ENCODE measurements at regions not wholly inside any gene's neighbourhood (a gene's known extent, or its start where the extent isn't known, plus 50 kb on each side); places are given as distances from the start of the nearest gene placed in this dataset.

DNA sequence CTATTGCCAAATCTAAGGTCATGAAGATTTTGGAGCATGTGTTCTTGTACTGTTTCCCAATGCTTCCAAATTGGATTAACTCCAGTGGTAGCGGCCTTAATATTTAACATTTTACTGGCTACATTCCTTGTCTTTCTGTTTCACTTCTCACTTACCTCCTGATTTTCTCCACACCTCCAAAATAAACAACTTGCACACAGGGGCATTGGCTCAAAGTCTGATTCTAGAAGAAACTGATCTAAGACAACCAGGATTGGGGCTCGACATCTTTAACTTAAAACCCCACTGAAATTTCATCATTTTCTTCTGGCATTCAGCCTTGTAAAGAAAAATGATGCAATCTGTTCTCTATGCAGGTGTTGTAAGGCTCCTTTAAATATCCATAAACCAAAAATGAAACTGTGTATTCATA is 557.9 kb upstream of the ID4 start:
- no peak for DNase-seq

DNA sequence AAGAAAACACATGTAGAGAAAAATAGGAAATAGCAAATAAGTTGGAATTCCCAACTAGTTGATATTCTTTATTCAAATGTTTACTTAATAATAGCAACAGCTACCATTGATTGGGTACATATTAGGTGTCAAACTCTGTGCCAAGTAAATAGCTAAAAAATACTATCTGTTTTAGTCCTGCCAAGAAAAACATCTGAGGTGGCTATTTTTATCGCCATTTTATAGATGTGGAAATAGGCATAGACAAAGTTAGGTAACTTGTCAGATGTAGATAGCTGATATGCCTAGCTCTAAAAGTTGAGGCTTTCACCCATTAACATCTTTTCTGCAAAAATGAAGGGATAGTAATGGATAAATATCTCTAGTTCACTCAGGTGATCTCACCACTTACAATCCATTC is 549.2 kb upstream of the ID4 start:
- no peak for DNase-seq

DNA sequence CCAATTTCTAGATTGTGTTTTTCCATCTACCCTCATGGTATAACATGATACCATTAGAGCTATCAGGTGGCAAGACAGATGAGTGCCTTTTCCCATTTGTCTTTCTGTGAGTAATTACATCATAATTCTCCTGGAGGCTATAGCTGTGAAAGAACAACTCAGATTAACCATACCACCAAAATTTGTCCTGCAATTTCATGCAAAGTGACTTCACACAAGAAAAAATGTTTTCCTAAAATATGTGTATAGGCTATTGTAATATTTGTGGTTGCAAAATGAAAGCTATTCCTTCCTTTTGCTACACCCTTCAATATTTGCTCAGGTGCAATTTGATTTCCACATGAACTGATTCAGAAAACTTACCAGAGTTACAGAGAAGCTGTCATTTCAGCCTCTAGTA is 547.7 kb upstream of the ID4 start:
- peak in 2 of 3 experiments; percentile 7 to 70 for DNase-seq

DNA sequence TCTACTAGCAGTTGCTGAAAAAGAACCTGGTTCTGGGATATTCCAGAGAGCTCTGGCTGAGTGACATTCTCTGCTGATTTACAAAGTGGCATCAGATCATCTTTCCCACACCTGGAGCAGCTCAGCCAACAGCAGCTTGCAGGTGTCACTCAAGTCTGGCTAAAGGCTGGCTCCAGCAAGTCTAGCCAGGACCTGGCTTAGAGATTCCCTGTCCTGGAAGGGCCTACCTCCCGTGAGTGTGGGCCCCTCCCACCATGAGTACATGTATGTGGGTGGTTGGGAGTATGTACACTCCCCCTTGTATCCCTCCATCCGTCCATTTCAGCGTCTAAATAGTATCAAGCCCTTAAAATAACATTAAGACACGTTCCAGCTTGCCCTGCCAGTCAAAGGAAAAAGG is 539.3 kb upstream of the ID4 start:
- DNase-seq: peak; percentile 80 to 96 (median 95)

DNA sequence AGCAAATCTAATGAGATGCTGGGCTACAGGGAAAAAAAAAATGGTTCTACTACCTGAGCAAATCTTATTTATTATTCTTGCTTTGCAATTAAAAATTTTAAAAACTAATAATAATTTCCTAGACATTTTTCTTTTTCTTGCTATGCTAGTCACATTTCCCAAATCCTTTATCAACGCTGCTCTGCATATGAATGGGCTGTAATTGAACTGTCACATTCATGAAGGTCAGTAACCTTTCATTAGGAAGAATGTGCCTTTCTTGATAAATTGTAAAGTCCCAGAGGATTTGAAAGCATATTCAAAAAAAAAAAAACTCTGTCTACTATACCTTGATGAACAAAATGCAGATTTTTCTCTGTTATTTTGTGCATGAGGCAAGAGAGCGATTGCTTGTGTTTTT is 538.7 kb upstream of the ID4 start:
- no peak for DNase-seq

DNA sequence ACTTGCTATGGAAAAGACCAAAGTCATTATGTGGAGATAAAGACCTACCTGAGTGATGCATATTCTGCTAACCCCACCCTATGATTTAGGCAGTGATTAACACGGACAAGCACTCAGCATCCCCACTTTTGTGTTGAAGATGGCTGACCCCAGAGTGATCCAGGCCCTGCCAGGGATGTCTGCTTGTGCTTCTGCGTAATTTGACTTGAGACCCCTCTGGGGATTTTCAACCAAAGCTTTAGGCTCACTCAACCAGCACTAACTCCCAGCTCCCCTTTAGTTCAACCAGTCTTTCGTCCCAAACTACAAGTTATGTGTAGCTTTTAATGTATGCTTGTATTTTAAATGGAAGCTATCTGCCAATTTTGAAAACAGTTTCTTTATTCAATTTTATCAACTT is 538.0 kb upstream of the ID4 start:
- peak in 1 of 3 experiments; percentile 25 for DNase-seq

DNA sequence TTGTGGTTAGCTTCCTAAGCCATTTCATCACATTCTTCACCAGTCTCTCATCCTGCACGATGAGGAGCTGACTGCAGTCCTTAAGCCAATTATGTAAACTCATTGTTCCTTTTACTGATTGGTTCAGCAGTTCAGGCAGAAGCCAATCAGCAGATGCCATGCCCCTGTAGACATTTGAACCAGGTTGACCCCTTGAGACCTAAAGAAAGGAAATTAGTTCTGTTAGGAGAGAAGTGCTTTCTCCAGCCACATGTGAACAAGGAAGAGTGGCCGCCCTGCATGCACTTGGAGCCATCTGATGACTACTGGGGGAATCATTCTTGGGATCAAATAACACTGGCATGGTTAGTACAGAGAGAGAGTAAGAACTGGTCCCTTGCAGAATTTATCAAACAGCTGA is 535.2 kb upstream of the ID4 start:
- DNase-seq: peak in 2 of 3 experiments; percentile 10 to 85

DNA sequence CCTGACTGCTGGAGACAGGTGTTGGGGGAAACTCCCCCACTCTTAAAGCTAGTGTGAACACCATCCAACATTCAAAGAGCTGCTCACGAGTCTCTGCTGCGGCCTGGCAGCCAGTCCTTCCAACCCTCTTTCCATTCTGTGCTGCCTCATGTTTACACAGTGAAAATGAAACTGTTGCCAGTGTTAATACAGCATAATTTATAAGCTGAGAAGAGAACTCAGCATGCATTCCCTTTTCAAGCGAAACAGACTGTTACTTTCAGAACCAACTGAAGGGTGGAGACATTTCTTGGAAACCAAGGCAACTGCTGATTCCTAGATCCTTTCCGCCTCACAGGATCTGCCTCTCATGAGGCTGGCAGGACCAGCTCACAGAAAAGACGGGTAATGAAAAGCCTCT is 533.8 kb upstream of the ID4 start:
- peak; percentile 57 to 86 (median 84) for DNase-seq

DNA sequence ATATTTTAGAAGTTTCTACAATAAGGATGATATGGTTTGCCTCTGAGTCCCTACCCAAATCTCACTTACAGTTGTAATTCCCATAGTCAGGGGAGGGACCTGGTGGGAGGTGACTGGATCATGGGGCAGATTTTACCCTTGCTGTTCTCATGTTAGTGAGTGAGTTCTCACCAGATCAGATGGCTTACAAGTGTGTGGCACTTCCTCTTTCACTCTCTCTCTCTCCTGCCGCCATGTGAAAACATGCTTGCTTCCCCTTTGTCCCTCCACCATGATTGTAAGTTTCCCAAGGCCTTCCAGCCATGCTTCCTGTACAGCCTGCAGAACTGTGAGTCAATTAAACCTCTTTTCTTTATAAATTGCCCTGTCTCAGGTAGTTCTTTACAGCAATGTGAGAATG is 527.5 kb upstream of the ID4 start:
- no peak for DNase-seq

DNA sequence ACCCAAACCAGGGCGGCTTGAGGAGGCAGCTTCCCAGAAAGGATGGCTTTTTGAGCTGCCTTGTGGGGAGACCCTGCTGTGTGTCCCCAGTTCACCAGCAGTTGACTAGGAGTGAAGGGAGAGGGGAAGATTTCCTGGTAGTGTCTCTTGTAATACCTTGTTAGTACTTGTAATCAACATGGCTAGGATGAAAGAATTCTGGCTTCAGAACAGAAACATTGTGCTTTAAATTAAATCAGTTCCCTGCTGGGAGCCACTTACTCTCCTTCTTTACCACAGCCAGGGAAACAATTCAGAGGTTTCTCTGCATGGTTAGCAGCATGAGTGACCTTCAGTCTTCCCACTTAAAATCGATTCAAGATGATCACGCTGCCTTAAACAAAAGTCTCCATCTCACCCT is 525.4 kb upstream of the ID4 start:
- peak in 2 of 3 experiments; percentile 54 to 87 for DNase-seq

DNA sequence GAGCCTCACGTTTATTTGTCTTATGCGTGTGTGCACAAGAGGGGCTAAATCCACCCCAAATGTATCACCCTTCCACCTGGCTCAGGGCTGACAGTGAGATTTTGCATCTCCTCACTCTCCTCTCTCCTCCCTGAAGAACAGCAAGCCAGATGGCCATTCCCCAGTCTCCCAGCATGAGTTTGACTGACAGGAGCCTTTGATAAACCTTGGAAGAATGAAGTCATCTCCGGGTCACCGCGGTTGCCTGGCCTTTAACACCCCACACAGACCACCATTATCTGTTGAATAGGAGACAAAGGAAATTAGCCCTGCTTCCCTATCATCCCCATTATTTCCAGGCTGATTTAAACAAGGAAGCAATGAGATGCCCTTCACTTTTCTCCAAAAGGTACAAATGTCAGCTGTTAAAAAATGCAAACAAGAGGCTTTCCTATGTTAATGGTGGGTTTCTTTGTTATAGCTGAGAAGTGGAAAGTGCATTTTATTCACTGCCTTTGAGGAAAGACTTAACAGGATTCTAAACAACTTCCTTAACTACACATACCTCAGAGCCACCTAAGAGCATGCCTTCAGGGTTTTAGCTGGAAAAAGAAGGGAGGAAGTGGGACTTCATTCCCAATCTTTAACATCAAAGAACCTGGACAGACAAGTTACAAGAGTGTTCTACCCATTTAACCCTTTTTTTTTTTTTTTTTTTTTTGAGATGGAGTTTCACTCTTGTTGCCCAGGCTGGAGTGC is 524.8 kb upstream of the ID4 start:
- peak in 1 of 3 experiments; percentile 54 for DNase-seq

DNA sequence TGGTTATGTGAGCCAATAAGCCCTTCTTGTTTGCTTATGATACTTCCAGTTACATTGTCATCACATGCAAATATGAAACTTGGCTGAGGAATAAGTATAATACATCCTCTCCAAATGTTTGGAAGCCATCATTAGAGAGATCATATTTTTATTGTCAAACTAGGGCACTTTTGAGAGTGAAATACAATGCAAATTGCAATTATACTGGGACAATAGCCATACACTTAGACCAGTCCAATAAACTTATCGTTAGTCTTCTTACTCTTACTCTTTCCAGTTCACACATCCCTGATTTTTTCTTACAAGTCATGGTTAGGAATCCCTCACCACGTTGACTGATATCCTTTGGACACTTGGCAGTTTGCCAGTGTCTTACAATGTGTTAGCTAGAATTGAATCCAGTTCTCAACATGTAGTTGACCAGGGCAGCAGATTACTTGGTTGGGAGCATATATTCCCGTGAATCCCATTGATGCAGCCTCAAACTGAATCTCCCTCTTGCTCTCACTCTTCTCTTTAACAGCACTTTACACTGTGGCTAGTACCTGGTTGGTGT is 519.7 kb upstream of the ID4 start:
- DNase-seq: peak in 1 of 3 experiments; percentile 23

DNA sequence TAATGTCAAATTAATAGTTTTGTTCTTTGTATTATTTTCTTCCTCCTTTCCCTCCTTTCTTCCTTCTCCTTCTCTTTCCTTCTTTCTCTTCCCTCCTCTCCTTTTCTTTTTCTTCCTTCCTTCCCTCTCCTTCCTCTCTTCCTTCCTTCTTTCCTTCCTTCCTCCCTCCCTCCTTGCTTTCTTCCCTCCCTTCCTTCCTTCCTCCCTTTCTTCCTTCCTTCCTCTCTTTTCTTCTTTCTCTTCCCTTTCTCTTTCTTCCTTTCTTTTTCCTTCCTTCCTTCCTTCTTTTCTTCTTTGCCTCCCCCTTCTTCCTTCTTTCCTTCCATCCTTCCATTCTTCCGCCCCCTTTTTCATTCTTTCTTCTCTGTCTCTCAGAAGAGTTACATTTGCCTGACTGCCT is 518.2 kb upstream of the ID4 start:
- no peak for DNase-seq

DNA sequence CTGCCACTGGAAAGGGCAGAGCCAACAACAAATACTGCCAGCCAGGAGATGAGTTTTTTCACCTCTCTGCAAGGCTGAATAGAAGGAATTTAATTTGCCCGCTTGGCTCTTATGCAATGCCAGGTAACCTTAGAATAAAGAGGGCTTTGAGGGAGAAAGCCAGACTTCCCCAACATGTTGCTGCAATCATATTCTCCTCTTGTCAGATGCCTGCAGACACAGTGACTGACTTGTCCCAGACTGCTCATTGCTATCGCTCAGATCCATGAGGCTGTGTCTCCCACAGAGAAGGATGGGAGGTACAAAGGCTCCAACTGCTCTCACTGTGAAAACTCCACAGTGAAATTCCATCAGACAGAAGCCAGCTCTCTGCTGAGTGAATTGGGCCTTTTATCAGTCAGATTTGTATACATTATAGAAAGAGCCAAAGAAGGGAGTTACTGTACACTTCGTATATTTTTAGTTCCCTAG is 517.0 kb upstream of the ID4 start:
- DNase-seq: no peak

DNA sequence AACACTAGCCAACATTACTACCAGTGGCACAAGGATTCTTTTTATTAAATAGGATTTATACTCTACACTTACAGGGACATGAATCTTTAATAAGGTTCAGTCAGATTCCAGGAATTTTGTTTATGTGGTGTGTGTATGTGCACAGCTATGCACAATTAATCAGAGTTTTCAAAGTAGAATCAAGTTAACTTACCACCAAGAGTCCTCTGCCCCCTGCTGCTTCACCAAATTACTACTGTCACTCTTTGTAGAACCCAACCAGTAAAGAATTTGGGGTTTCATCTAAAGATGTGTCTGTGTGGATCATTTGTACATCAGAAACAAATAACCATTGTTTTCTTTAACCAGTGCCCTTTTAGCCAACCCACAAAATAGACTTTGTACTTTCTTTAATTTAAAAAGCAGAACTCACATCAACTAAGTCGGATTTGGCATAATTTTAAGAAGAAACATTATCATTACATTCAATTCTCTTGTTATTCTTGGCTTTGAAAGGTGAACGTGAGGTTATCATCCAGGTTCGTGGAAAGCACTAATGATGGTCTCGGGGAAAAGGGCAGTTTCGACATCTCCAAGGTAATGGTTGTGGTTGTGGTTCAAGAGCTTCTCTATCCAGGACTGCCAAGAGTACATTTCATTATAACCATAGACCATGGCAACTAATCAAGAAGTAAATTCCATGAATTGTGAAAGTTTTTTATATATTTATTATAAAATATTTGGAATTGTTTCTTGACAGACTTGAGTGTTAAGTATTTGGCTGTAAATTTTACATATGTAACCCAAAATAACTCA is 514.3 kb upstream of the ID4 start:
- no peak for DNase-seq

DNA sequence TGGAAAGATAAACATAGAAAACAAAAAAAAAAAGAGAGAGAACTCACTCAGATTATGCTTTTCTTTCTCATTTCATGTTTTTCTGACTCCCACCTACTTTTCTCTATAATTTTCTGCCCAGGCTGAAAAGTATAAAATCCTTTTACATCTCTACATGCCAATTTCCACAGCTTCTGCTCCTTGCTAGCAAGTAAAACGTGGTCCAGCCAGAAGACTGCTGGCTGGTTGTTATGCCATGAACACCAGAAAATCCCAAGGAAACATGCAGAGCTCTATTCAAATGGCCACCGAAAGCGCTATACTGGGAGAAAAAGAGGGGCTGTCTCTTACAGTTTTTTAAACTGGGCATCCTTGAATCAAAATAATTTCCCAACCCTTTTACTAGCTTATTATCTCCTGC is 512.8 kb upstream of the ID4 start:
- no peak for DNase-seq

DNA sequence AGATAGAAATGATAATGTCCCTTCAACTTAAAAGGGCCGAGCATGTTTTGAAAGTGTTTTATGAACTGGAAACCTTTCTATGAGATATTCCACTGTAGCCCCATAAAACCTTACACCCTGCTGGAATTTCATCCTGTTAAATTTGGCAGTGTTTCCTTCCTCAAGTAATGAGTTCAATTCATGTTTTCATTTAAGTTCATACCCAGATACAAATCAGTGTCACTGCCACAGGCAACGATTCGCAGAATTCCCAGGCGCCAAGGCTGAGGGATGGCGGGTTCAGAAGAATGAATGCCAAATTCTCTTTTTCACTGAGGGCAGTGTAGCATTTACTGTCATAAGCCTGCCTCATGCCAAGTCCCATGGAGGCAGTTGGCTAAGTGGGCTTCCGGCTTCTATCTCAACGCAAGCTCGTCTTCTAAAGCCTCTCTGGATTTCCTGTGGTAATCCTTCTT is 511.8 kb upstream of the ID4 start:
- DNase-seq: no peak

DNA sequence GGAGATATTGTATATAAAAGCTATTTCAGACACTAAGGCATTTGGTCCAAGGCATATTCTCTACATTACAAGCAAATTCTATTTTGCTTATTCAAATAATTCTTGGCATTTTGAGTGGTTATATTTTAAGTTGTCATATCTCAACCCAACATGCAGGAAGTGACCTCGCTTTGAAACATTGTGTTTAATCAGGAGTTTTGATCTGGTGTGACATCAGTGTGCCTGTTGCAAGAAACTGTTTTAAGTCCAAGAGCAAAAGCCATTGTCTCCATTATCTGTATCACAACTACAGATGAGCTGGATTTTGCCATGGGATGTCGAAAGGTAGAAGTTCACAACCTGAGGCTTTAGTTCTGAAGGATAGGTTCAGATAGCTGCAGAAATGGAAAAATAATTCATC is 509.9 kb upstream of the ID4 start:
- peak in 2 of 3 experiments; percentile 45 to 50 for DNase-seq

DNA sequence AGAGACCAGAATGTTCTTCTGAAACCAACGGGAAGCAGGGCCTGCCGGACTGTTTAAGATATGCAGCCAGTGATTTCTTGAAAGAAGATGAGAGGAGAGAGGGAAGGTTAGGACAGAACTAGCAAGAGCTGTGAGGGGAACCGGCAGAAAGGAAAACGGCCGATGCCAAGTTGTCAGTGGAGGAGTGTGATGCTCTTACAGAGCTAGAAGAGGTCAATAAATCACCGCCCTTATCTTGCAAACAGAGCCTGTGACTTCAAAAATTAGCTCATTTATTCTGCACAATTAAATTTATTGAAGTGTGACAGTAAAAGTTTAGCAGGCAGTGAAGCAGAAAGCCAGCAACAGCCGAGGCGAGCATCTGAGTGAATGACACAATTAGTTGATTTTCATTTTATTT is 509.5 kb upstream of the ID4 start:
- DNase-seq: peak; percentile 17 to 76 (median 65)

DNA sequence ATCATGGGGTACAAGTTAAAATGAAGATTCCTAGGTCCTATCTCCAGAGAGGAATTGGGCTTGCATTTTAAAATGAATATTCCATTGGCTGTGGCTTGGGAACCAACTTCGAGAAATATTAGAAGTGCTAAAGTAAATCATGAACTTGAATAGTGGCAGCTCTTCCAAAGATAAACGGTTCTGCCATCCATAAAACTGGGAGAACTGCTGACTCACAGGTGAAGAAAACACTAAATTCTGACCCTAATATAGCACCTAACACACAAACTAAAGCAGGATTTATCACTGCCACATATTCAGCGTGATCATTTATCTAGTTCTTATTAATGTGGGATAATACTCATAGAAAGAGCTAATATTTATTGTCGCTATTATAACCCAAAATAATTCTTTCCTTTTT is 508.1 kb upstream of the ID4 start:
- DNase-seq: no peak

DNA sequence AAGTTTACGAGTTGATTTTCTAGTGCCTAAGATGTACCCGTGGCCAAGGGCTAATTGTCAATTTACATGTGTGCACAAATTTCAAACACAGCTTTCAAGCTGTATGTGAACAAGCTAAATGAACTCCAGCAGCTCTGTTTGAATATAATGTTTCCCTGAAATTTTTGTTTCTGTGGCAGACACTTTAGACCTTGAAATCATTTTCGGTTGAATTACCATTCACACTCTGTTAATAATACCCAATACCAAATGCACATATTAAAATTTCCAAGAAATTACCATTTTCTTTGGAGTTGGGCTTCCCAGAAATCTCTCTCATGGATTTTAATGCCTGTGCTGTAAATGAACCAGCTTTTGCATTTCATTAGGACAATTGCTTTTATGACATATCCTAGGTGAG is 506.1 kb upstream of the ID4 start:
- DNase-seq: no peak

DNA sequence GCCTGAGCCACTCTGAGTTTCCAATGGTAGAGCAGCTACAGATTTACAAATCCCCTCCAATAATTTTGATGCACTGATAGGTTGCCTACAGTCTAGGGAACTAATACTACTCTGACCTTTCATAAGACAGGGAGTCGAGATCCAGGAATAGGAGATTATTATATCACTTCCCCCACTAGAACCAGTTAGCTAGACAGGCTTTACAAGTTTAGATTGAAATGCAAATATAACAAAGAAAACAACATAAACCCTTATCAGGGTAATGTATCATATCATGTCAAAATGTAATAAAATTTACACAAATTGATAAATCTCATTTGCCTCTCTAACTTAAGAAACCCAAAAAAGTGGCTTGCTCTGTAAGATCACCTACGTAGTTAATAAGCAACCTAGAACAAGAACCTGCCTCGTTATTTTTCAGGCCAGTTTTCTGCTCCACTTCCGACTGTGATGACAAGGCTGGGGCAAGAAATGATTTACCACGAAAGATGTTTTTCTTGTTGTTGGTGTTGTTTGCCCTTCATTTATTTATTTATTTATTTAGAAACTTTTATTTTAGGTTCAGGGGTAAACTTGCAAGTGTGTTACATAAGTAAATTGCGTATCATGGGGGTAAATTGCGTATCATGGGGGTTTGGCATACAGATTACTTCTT is 504.2 kb upstream of the ID4 start:
- no peak for DNase-seq

DNA sequence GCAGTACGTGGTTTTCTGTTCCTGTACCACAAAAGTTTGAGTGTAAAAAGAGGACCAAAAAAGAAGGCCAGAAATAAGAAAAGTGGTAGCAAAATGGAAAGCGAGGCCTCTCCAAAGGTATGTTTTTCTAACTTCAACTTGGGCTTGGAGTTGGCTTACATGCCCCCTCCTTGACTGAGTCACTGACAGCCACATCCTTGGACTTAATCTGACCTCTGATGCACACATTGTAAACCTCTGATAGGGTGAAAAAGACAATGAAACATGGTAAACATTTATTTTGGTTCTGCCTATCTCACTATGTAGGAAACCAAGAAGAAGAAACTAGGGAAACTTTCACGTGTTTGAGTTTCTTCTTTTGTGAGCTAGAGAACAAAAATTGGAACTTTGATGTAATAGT is 503.2 kb upstream of the ID4 start:
- DNase-seq: no peak

All from NCI-H1417 (cell line).